Smooth muscle cell (in vitro differentiated cells): ENCODE measurements at regions not wholly inside any gene's neighbourhood (a gene's known extent, or its start where the extent isn't known, plus 50 kb on each side); places are given as distances from the start of the nearest gene placed in this dataset.

ENCODE experiments used
- DNase-seq: peaks from one replicate; lab custom pipeline; 2025; ENCODE audit not compliant: unreplicated experiment; lab: John Stamatoyannopoulos, UW
- H2AFZ ChIP-seq: fragments of 200-600 bp; sonication (generic); 2 replicates; pipeline ENCODE4 v1.6.0; 2016; ENCODE audit warnings: antibody characterized with exemption, low read depth, mild to moderate bottlenecking
- H3F3A ChIP-seq: fragments of 200-600 bp; sonication (generic); 2 replicates; pipeline ENCODE4 v1.6.0; 2017; ENCODE audit warnings: antibody characterized with exemption, low read depth
- H3K27ac ChIP-seq: fragments of 200-600 bp; sonication (generic); 2 replicates; pipeline ENCODE4 v1.5.1; 2016; ENCODE audit warnings: low read depth, mild to moderate bottlenecking
- H3K27me3 ChIP-seq: fragments of 200-600 bp; sonication (generic); 2 replicates; pipeline ENCODE4 v1.6.1; 2016; ENCODE audit warnings: low read depth, mild to moderate bottlenecking
- H3K36me3 ChIP-seq: fragments of 200-600 bp; sonication (generic); 2 replicates; pipeline ENCODE4 v1.5.1; 2016; ENCODE audit warnings: low read depth
- H3K4me1 ChIP-seq: fragments of 200-600 bp; sonication (generic); 2 replicates; pipeline ENCODE4 v1.5.1; 2016; ENCODE audit warnings: low read depth
- H3K4me2 ChIP-seq: fragments of 200-600 bp; sonication (generic); 2 replicates; pipeline ENCODE4 v1.6.0; 2016; ENCODE audit warnings: mild to moderate bottlenecking
- H3K4me3 ChIP-seq: fragments of 200-600 bp; sonication (generic); 2 replicates; pipeline ENCODE4 v1.5.1; 2016; ENCODE audit warnings: mild to moderate bottlenecking
- H3K79me2 ChIP-seq: fragments of 200-600 bp; sonication (generic); 2 replicates; pipeline ENCODE4 v1.6.0; 2016; ENCODE audit warnings: low read depth, mild to moderate bottlenecking
- H3K9ac ChIP-seq: fragments of 200-600 bp; sonication (generic); 2 replicates; pipeline ENCODE4 v1.6.0; 2016; ENCODE audit warnings: low read depth
- H3K9me3 ChIP-seq: fragments of 200-600 bp; sonication (generic); replicated peaks from 2 replicates; pipeline ENCODE4 v1.5.1; 2016; ENCODE audit warnings: low read depth
- H4K20me1 ChIP-seq: fragments of 200-600 bp; sonication (generic); 2 replicates; pipeline ENCODE4 v1.6.0; 2016; ENCODE audit warnings: low read depth
- CTCF ChIP-seq: fragments of 200-600 bp; sonication (generic); IDR thresholded peaks from 2 replicates; pipeline ENCODE4 v1.5.1; 2017; ENCODE audit warnings: borderline replicate concordance, mild to moderate bottlenecking, antibody characterized with exemption; ENCODE audit not compliant: insufficient read depth, poor library complexity, severe bottlenecking
- WGBS: methylation state at CpG from one replicate; pipeline ENCODE4 v1.1.7; 2016; ENCODE audit warnings: low lambda C conversion rate; 5-methylcytosine and 5-hydroxymethylcytosine counted together

GRCh38 chr2:104755026-104755878 lies 98.7 kb upstream of the POU3F3 start:
- no peak overlapping the region for H3K4me3 ChIP-seq
- H3K27ac ChIP-seq, result no peak overlapping the region
- no peaks in the 10 kb centered on the region for H3K9me3 ChIP-seq
- no peak for DNase-seq
- H3K27me3 ChIP-seq, result peaks cover 5% of the 10 kb centered on the region
- H3K9ac ChIP-seq, result no peak overlapping the region
- H3K4me1 ChIP-seq, result peaks cover 9% of the 10 kb centered on the region
- no peak overlapping the region for H2AFZ ChIP-seq
- H4K20me1 ChIP-seq, result no peaks in the 10 kb centered on the region
- 87% methylated on average over 26 of the region's 26 CpGs for WGBS
- no peaks in the 10 kb centered on the region for H3F3A ChIP-seq
- TF ChIP-seq CTCF, result no peak
- H3K36me3 ChIP-seq, result no peaks in the 10 kb centered on the region
- no peaks in the 10 kb centered on the region for H3K79me2 ChIP-seq
- H3K4me2 ChIP-seq, result no peak overlapping the region

- Histone ChIP-seq H3K4me3 (no peak overlapping the region), H3K36me3 (no peaks in the 10 kb centered on the region), H3K9ac (no peak overlapping the region), H4K20me1 (no peaks in the 10 kb centered on the region), H3K9me3 (no peaks in the 10 kb centered on the region), H3K4me2 (no peak overlapping the region), H3K79me2 (no peaks in the 10 kb centered on the region), H3F3A (no peaks in the 10 kb centered on the region), H3K27me3 (no peaks in the 10 kb centered on the region), H3K4me1 (peaks cover 9% of the 10 kb centered on the region), H2AFZ (no peak overlapping the region), H3K27ac (no peak overlapping the region)
- no peak for TF ChIP-seq CTCF
- WGBS, result 96% methylated on average over 7 of the region's 7 CpGs
- DNase-seq, result no peak
These were observed 97.8 kb upstream of the POU3F3 start for GRCh38 chr2:104756118-104756517.

GRCh38 chr2:104757056-104757455 lies 96.9 kb upstream of the POU3F3 start:
- H4K20me1 ChIP-seq, result no peaks in the 10 kb centered on the region
- no peaks in the 10 kb centered on the region for H3F3A ChIP-seq
- WGBS, result 92% methylated on average over 5 of the region's 5 CpGs
- H3K9ac ChIP-seq, result no peak overlapping the region
- no peak overlapping the region for H3K4me3 ChIP-seq
- no peak overlapping the region for H2AFZ ChIP-seq
- no peak overlapping the region for H3K4me2 ChIP-seq
- no peaks in the 10 kb centered on the region for H3K79me2 ChIP-seq
- H3K27me3 ChIP-seq, result no peaks in the 10 kb centered on the region
- DNase-seq, result no peak
- peaks cover 9% of the 10 kb centered on the region for H3K4me1 ChIP-seq
- H3K36me3 ChIP-seq, result no peaks in the 10 kb centered on the region
- H3K9me3 ChIP-seq, result no peaks in the 10 kb centered on the region
- H3K27ac ChIP-seq, result no peak overlapping the region
- no peak for TF ChIP-seq CTCF

DNA sequence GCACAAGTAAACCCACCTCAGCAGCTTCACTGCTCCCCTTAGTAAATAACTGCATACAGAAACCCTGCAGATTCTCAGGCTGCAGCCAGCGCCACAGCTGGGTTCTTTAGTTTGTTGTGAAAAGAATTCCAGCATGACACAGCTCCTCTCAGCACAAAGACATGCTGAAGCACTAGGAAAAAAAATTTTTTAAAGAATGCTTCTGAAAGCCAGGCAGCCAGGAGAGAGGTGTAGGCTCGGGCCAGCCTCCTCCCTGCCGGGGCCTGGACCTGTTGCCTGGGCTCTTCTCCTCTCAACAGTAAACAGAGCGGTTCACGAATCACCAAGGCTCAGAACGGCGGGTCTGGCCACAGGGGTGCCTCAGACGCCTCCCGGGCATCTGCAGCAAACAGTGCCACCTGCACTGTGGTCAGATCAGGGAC lies 95.7 kb upstream of the POU3F3 start:
- TF ChIP-seq CTCF, result no peak
- no peaks in the 10 kb centered on the region for H3K79me2 ChIP-seq
- H3K36me3 ChIP-seq, result no peaks in the 10 kb centered on the region
- no peak overlapping the region for H3K27ac ChIP-seq
- DNase-seq, result no peak
- H4K20me1 ChIP-seq, result no peaks in the 10 kb centered on the region
- no peak overlapping the region for H3K4me3 ChIP-seq
- H3K27me3 ChIP-seq, result no peaks in the 10 kb centered on the region
- 23% methylated on average over 9 of the region's 9 CpGs for WGBS
- H3F3A ChIP-seq, result no peaks in the 10 kb centered on the region
- no peak overlapping the region for H2AFZ ChIP-seq
- H3K9me3 ChIP-seq, result no peaks in the 10 kb centered on the region
- H3K4me1 ChIP-seq, result peaks cover 9% of the 10 kb centered on the region
- no peak overlapping the region for H3K9ac ChIP-seq
- no peak overlapping the region for H3K4me2 ChIP-seq
